M059J (cell line): ENCODE measurements at regions not wholly inside any gene's neighbourhood (a gene's known extent, or its start where the extent isn't known, plus 50 kb on each side); places are given as distances from the start of the nearest gene placed in this dataset.
"Not testable (repeated sequence)": the region's sequence is repeated elsewhere in the genome, so short reads cannot be mapped to it uniquely, and the experiment has no call there.

ENCODE experiments used
- DNase-seq: peaks from one replicate; pipeline ENCODE4 v3.0.0-alpha.2; 2012; ENCODE audit warnings: low read depth

- DNase-seq = no peak
Observed at GRCh38 chr7:25454020-25454419, 225.7 kb upstream of the NPVF start.

DNA sequence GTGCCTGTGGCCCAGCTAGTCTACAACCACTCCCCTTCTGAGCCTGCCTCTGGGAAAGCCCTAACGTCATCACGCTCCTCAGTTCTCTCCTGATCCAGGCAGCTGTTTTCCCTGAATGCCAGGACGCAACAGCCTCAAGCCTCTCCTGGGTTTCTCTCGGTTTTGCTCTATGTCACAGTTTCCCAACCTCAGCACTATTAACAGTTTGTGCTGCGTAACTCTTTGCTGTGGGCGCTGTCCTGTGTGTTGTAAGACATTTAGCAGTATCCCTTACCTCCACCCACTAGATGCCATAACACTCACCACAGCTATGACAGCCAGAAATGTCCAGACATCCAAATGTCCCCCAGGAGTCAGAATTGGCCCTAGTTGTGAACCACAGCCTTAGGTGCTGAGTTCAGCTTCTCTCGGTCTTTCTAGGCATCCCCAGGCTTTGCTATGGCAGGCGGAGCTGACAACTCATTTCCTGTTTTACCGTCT lies 226.3 kb upstream of the NPVF start:
- DNase-seq = peak; percentile 10

DNA sequence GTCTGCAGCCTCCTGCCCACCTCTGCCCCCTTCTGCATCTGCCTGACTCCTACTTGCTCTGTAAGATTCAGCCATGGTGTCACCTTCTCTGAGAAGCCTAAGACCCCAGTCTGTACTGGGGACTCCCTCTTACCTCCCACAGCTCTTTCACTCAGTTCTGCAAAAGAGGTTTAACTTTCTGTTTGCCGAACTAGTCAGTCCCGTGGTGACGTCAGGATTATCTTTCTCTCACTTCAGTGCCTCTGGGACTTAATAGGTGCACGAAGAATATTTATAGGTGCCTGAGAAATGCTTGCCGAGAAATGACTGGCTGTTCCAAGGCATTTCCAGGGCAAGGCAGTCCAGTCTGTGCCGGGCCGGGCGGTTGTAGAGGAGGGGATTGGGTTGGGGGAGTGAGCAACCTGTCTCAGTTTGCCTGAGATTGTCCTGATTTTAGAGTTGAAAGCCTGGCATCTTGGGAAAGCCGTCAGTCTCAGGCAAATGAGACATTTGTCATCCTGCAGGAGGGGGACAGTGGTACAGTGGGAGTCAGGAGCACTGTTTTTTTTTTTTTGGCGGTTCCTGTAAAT lies 227.5 kb upstream of the NPVF start:
- no peak for DNase-seq

GRCh38 chr7:25456467-25457171 lies 228.3 kb upstream of the NPVF start:
- DNase-seq = peak; percentile 36

DNA sequence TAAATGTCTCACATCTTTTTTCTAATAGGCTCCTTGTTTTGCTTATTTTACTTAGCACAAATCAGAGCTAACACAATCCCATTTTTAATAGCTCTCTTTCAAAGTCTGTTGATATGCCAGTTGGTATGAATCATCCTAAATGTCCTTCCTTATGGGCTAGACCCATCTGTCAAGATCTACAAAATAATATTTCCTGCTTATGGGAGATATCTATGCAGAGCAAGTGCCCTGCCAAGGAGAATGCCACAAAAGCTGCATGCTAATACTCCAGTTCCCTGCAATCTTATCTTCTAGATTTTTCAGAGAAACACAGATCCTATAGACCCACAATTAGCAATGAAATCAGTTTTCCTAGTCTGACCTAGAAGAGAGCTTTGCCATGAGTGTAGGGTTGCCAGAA lies 230.8 kb upstream of the NPVF start:
- DNase-seq = no peak

DNA sequence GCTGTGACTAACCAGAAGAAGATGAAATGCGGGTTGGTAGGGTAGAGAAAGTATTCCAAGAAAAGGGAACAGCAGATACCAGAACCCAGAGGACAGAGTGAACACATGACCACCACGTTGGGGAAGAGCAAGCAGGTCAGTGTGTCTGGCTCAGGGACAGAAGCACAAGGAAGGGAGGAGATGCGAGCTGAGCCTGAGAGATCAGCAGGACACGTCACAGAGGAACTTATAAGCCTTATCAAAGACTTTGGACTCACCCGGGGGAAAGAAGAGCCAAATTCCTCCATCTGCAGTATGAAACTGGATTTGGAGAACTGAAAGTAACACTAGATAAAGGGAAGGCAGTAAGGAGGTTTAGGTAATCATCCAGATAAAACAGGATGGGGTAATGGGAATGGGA lies 232.1 kb upstream of the NPVF start:
- no peak for DNase-seq

DNA sequence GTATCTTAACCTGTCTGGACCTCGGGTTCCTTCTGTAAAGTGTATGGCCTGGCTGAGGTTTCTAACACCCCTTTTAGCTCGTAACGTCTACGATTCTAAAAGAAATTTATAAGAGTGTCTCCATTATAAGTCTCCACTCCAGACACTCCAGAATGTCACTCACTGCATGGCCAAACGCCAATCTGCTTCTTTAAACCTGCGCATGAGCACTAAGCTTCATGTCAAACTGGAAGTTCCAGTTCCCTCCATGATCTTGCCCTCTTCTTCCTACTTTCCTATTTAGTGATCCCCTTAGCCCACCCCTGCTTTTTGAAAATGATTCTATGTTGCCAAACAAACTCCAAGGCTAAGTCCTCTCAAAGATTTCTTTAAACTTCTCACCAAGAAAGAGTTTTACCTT lies 241.4 kb upstream of the NPVF start:
- no peak for DNase-seq

GRCh38 chr7:25476863-25477499 lies 248.7 kb upstream of the NPVF start:
- DNase-seq = no peak

- DNase-seq = not testable (repeated sequence)
Observed at GRCh38 chr7:25478221-25478620, 249.9 kb upstream of the NPVF start.

DNA sequence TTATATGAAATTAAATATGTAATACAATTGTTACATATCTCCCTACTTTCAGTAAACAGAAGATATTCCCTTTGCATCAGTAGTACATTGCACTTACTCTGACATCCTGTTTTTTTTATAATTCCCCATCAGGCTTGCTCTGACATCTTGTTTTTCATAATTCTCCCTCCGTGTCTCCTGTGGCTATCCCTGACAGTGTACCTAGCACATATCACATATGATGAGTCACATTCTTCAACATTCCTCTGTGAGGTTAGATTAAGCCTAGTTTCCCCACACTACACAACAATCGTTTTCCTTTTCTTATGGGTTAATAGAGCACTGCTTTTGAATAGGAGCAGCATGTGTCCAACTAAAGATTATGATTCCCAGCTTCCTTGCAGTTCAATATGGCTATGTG lies 250.6 kb upstream of the NPVF start:
- DNase-seq = peak; percentile 4

DNA sequence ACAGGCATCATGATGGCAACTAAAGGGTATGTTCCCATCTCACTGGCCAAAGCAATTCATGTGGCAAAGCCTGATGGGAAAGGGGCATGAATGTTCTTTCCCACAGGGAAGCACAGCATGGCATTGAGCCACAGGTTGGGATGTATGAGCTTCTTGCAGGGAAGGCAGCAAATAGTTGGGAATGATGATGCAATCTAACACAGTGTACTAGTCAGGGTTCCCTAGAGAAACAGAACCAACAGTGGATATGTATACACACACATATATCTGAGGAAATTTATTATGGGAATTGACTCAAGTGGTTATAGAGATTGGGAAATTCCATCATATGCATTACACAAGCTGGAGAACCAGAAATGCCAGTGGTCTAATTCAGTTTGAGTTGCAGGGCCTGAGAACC lies 253.6 kb upstream of the NPVF start:
- DNase-seq = no peak

DNA sequence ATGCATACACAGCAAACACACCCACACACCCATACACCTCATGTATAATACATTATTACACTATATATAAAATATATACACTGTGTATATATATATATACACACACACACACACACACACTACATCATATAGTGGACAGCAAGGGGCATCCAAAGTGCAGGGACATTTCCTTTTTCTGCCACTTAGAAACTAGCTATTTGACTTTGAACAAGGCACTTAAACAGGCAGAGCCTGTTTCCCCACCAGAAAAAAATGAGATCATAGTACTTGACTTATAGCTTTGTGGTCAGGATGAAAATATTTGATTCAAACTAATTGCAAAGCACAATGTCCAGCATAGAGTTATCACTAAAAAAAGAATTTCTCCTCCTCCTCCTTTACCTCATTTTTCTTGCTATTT lies 254.3 kb upstream of the NPVF start:
- no peak for DNase-seq

- no peak for DNase-seq
Observed at GRCh38 chr7:25485026-25485425, 256.7 kb upstream of the NPVF start.

DNA sequence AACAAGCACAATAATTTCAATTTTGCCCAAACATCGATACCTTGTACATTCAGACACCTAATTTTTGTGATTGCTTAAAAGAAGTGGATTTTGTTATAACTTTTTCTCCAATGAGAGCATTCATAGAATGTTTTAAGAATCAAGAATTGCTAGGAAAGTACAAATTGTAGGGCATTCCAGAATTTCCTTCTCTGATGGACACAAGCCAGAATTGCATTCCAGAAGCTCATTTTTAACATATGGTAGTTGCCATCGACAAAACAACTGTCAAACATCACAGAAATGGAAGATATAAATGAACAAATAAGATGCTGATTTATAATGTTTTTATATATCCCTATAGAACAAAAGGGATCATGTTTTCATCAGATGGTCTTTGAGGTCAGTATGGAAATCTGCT lies 258.4 kb upstream of the NPVF start:
- DNase-seq = no peak

GRCh38 chr7:25493805-25494366 lies 265.6 kb upstream of the NPVF start:
- DNase-seq = no peak

- no peak for DNase-seq
Observed at GRCh38 chr7:25494896-25495295, 266.6 kb upstream of the NPVF start.

GRCh38 chr7:25495342-25496250 lies 267.3 kb upstream of the NPVF start:
- peak; percentile 1 for DNase-seq

DNA sequence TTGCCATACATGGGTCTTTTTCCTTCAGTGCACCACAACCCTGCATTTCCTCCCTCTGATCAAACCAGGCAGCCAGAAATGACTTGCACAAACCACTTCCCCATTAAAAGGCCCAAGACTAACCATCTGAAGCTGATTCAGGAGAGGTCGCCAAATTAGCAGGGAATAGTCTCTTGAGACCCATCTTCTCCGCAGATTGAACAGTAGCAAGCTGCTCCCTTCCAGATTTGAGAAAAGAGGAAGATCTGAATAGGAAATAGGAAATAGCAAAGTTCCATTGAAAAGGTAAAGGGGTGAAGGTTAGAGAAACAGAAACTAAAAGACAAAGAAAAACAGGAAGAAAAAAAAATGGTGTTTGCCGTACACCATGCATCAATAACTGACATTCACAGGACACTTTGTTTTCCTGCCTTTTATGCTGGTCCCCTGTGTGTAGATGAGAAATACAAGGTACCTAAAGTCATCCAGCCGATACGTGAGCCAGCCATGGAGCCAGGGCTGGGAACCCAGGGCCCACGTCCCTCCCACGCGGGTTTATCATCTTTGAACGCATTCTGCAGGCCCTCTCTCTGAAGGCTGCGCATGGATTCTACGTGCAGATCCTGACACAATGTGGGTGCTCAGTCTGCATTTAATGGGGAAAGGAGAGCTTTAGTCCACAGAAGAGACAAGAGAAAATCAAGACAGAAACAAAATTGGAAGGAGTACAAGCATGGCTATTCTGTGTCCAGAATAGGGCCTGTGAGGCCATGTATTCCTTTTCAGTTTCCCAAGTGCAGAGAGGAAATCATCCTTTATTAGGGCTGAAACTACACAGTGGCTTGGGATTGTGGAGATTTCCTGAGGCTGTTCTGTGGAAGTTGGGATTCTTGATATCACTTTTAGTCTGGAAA lies 268.4 kb upstream of the NPVF start:
- DNase-seq = no peak

GRCh38 chr7:25500393-25500921 lies 272.2 kb upstream of the NPVF start:
- DNase-seq = no peak

DNA sequence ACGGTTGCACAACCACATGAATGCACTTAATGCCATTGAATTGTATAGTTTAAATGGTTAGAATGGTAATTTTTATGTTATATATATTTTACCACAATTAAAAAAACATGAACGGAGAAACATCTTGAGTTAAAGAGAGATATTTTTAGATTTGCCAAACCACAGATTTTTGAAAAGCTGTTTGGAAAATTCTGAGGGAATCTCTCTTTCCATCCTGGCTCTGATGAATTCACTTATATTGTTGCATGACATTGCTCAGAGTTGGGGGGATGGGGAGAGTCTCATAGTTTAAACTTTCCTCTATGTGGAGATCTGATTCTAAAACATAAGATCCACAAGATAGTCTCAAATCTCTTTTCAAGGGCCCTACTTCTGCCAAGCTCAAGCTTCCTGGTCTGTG lies 275.0 kb upstream of the NPVF start:
- DNase-seq = no peak
